ENCODE measurements at regions not wholly inside any gene's neighbourhood (a gene's known extent, or its start where the extent isn't known, plus 50 kb on each side); places are given as distances from the start of the nearest gene placed in this dataset.
A peak's percentile ranks its signal among the peaks of the same experiment; 100 is the strongest.

DNA sequence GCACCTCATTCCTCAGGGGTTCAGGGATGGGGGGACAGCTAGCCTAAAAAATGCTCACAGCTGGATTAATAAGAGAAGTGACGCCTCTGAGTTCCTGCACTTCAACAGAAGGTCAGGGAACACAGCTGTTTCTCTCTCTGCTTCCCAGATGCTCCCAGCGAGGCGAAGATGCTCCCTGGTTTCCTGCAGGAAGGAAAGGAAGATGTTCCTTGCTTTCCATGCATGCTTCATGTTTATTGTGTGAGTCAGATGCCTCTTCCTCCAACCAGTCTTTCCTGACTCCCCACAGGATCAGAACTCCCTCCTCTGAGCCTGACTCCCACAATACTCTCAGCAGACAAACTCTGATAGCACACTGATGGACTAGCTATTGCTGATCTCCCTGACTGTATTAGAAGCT is 71.9 kb downstream of the MFAP3 start:
- Histone ChIP-seq H3K4me3 (ENCODE audit: extremely low read depth in 1 of 4, insufficient read depth in 2 of 4, low read depth in 3 of 4, low read length in 4 of 4) (no peak overlapping the region), H2BK120ac (replicated peaks; ENCODE audit: low read depth, low read length) (no peak overlapping the region), H3K14ac (ENCODE audit: insufficient read length) (no peak overlapping the region), H4K91ac (replicated peaks; ENCODE audit: insufficient read length, low read length) (no peak overlapping the region), H3K36me3 (ENCODE audit: control insufficient read depth in 2 of 4, insufficient read depth in 4 of 4, low read length in 3 of 4) (no peaks in the 10 kb centered on the region), H2BK12ac (ENCODE audit: low read depth, low read length) (no peak overlapping the region), H3K9me3 (ENCODE audit: insufficient read depth in 2 of 2, low read depth in 1 of 2, low read length in 1 of 2) (no peaks in the 10 kb centered on the region), H2BK20ac (ENCODE audit: low read length) (no peak overlapping the region), H3K4me1 (replicated peaks in 1 of 4; ENCODE audit: control insufficient read depth in 3 of 4, insufficient read depth in 4 of 4, low read length in 3 of 4) (peaks cover 9 to 31% (median 23%) of the 10 kb centered on the region in 4 experiments), H3K23ac (ENCODE audit: insufficient read length) (no peak overlapping the region), H4K20me1 (replicated peaks in 1 of 2; ENCODE audit: control insufficient read depth in 1 of 2, insufficient read depth in 2 of 2, low read length in 2 of 2) (no peaks in the 10 kb centered on the region), H3K79me1 (ENCODE audit: low read depth, low read length) (no peaks in the 10 kb centered on the region), H3K56ac (replicated peaks; ENCODE audit: insufficient read length, low read depth, low read length) (no peak overlapping the region), H2BK15ac (ENCODE audit: low read length) (peak overlapping the region; percentile 21; the same call in 1 of the 2 replicates), H3K4ac (replicated peaks; ENCODE audit: insufficient read length, low read depth, low read length) (no peak overlapping the region), H4K5ac (ENCODE audit: insufficient read length, low read depth, low read length) (no peak overlapping the region), H2AK5ac (ENCODE audit: low read depth, low read length) (no peak overlapping the region), H3K4me2 (ENCODE audit: insufficient read depth in 1 of 2, low read depth in 2 of 2, low read length in 2 of 2) (0 out of 4 replicates have a peak overlapping the region, but pooled peaks of 1 of the 2 experiments have one; percentile 15), H2BK5ac (ENCODE audit: low read depth, low read length) (no peak overlapping the region), H2AFZ (ENCODE audit: low read length) (0 out of 2 replicates have a peak overlapping the region, but pooled peaks have one; percentile 60), H3K23me2 (ENCODE audit: low read depth, low read length) (no peaks in the 10 kb centered on the region), H3K18ac (ENCODE audit: extremely low read depth, low read length) (peak overlapping the region; percentile 61; the same call in 1 of the 2 replicates), H3K79me2 (ENCODE audit: control insufficient read depth in 1 of 2, insufficient read depth in 2 of 2, low read length in 2 of 2) (no peaks in the 10 kb centered on the region), H3K27me3 (replicated peaks in 1 of 4; ENCODE audit: control insufficient read depth in 3 of 4, extremely low read depth in 1 of 4, insufficient read depth in 3 of 4, low read length in 3 of 4) (no peaks in the 10 kb centered on the region), H4K8ac (ENCODE audit: extremely low read depth, insufficient read depth, low read length) (no peak overlapping the region), H3K27ac (ENCODE audit: low read depth, low read length) (no peak overlapping the region), H3K9ac (replicated peaks in 1 of 4; ENCODE audit: extremely low read depth in 1 of 4, low read depth in 3 of 4, low read length in 3 of 4) (no peak overlapping the region; a peak in 1 of 7 replicates)
- POLR2A ChIA-PET (ENCODE audit: partially characterized antibody): no interaction called here
- CTCF ChIA-PET (ENCODE audit: partially characterized antibody): interaction anchor here (0.8 to 4.9 kb wide), 7 partner anchors 8 to 47 kb away, joined by 3 to 27 read pairs (median 4); no protein-coding TSS in a partner anchor
- DNase-seq (ENCODE audit: low read depth in 1 of 2, low spot score in 2 of 2) (no peak), FAIRE-seq (no peak)
- WGBS, 2 experiments (ENCODE audit: extremely low coverage in 1 of 2, insufficient coverage in 1 of 2, insufficient read length in 1 of 2, insufficient replicate concordance in 2 of 2, low coverage in 1 of 2, low lambda C conversion rate in 2 of 2, missing lambda C conversion rate in 1 of 2): 79% methylated on average over 3 of the region's 3 CpGs; no CpG with 5 or more reads in 1 of the 2 experiments
- no peak for TF ChIP-seq BACH1 (IDR thresholded peaks at IDR 0.05; ENCODE audit: low read length)
- no peak for TF ChIP-seq RAD21 (IDR thresholded peaks at IDR 0.05 in 1 of 2, conservative IDR thresholded peaks at IDR 0.05 in 1 of 2; ENCODE audit: low read depth in 2 of 2, low read length in 2 of 2)
- TF ChIP-seq EZH2 (IDR thresholded peaks at IDR 0.05; ENCODE audit: low read depth, low read length, severe bottlenecking): no peak
- TF ChIP-seq, protein P1, sequence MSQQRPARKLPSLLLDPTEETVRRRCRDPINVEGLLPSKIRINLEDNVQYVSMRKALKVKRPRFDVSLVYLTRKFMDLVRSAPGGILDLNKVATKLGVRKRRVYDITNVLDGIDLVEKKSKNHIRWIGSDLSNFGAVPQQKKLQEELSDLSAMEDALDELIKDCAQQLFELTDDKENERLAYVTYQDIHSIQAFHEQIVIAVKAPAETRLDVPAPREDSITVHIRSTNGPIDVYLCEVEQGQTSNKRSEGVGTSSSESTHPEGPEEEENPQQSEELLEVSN (IDR thresholded peaks at IDR 0.05): no peak
- TF ChIP-seq KDM1A (IDR thresholded peaks at IDR 0.05; ENCODE audit: borderline replicate concordance, low read length): no peak
- no peak for TF ChIP-seq KDM4A (IDR thresholded peaks at IDR 0.05; ENCODE audit: low read depth, low read length, severe bottlenecking)
- no peak for TF ChIP-seq ZNF274 (IDR thresholded peaks at IDR 0.05; ENCODE audit: borderline replicate concordance, extremely low read depth, low read length)
- TF ChIP-seq CREB1 (IDR thresholded peaks at IDR 0.05): no peak
- TF ChIP-seq CBX5 (IDR thresholded peaks at IDR 0.05; ENCODE audit: low read depth, low read length): no peak
- no peak for TF ChIP-seq POU5F1 (IDR thresholded peaks at IDR 0.05; ENCODE audit: low read depth, low read length)
- no peak for TF ChIP-seq SP4 (IDR thresholded peaks at IDR 0.05; ENCODE audit: low read length)
- TF ChIP-seq CHD1 (IDR thresholded peaks at IDR 0.05; ENCODE audit: low read depth, low read length): no peak
- no peak for TF ChIP-seq FOSL1 (IDR thresholded peaks at IDR 0.05; ENCODE audit: insufficient read depth, low read depth, low read length)
- no peak for TF ChIP-seq TCF12 (IDR thresholded peaks at IDR 0.05; ENCODE audit: low read depth, low read length)
- no peak for TF ChIP-seq POLR2A (IDR thresholded peaks at IDR 0.05; ENCODE audit: control extremely low read depth in 1 of 2, low read depth in 2 of 2, low read length in 2 of 2)
